ENCODE measurements at regions not wholly inside any gene's neighbourhood (a gene's known extent, or its start where the extent isn't known, plus 50 kb on each side); places are given as distances from the start of the nearest gene placed in this dataset.

- DNase-seq = no peak
Measured at GRCh38 chr5:155307229-155307628, 293.7 kb downstream of the KIF4B start.

- DNase-seq = no peak
Measured at GRCh38 chr5:155308289-155308688, 294.7 kb downstream of the KIF4B start.

GRCh38 chr5:155309021-155309746 is 295.6 kb downstream of the KIF4B start:
- no peak for DNase-seq

- no peak for DNase-seq
Measured at GRCh38 chr5:155311721-155312120, 298.2 kb downstream of the KIF4B start.

DNA sequence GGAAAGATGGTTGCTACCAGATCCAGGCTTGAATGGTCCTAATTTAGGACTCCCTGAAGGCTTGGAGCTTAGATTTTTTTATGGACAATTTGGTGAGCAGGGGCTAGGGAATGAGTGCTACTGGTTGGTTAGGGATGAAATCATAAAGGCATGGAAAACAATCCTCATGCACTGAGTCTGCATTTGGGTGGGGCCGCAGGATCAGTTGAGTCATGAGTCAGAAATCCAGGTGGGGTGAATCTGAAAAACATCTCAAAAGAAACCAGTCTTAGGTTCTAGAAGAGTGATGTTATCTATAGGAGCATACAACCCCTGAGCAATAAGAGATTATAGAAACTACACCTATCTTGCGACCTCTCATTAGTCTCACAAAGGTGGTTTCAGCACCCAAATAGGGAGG is 300.0 kb downstream of the KIF4B start:
- DNase-seq = no peak

- DNase-seq = no peak
Measured at GRCh38 chr5:155316070-155316714, 302.6 kb downstream of the KIF4B start.

GRCh38 chr5:155332618-155333017 is 319.1 kb downstream of the KIF4B start:
- no peak for DNase-seq

DNA sequence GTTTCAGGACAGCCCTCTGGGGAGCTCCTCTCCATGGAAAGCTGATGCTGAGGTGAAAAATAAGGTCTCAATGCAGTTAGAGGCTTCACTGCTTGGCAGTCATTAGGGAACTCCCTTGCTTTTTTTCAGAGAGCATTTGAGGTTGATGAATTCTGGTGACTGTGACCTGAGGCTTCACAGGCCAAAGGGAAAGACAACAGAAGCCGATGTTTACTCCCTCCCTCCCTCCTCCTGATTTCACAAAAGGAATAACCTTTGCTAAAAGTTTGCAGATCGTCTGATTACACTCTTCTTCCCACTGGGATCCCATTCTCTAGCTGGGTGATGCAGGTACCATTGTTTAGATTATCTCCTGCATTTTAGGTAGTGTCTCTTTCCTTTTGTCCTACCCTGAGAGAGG is 329.4 kb downstream of the KIF4B start:
- DNase-seq = no peak

DNA sequence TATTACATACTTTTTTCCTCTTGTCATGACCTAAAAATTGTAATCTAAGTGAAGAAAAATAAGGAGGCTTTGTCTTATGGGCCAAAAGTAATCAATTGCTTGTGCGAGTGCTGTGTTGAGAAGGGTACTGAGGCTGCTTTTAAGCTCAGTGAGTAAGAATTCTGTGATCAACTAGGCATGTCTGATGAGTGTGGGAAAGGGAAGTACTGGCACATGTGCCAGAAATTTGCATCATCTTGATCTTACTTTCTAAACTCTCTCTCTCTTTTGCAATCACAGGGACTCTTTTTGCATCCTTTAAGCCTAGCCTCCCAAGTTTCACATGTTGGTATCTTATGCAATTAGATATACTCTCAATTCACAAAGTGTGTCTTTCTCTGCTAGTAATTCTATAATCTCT is 329.9 kb downstream of the KIF4B start:
- no peak for DNase-seq

GRCh38 chr5:155353231-155353630 is 339.7 kb downstream of the KIF4B start:
- DNase-seq = no peak

GRCh38 chr5:155366096-155366495 is 352.5 kb downstream of the KIF4B start:
- DNase-seq = no peak

- DNase-seq = no peak
Measured at GRCh38 chr5:155367841-155368240, 354.3 kb downstream of the KIF4B start.

DNA sequence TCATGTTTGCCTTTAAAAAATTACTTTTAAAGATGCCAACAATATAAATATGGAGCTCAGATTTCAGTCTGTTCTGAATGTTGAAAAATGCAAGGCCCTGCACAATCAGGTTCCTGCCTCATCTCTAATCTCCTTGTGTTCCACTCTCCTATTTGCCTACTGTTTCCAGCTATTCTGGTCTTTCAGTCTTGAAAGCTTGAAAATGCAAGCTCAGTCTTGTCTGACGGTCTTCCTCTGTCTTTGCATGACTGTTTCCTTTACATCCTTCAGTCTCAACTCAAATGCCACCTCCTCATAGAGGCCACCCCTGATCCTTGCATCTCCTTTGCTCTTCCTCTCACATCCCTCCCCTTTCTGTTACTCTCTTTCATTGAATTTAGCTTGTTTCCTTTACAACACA is 354.9 kb downstream of the KIF4B start:
- DNase-seq = no peak

- no peak for DNase-seq
Measured at GRCh38 chr5:155380480-155380879, 366.9 kb downstream of the KIF4B start.

- no peak for DNase-seq
Measured at GRCh38 chr5:155381654-155382053, 368.1 kb downstream of the KIF4B start.

GRCh38 chr5:155389498-155389897 is 375.9 kb downstream of the KIF4B start:
- DNase-seq = no peak

DNA sequence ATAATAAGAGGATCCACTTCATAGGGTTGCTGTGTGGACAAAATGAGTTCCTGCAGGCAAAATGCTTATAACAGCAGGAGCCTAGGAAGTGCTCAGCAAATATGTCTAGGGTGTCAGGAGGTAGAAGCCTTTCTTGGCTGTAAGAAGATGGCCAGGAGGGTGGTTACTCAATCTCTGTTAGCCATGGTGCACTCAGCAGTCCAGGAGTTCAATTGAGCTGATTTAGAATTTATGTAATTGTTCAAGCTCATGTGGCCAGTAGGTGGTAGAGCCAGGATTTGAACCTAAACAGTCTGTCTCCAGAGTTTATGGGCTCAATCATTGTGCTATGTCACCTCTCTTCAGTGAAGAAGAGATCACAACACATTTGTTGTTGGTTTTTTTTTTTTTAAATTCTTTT is 381.2 kb downstream of the KIF4B start:
- no peak for DNase-seq

DNA sequence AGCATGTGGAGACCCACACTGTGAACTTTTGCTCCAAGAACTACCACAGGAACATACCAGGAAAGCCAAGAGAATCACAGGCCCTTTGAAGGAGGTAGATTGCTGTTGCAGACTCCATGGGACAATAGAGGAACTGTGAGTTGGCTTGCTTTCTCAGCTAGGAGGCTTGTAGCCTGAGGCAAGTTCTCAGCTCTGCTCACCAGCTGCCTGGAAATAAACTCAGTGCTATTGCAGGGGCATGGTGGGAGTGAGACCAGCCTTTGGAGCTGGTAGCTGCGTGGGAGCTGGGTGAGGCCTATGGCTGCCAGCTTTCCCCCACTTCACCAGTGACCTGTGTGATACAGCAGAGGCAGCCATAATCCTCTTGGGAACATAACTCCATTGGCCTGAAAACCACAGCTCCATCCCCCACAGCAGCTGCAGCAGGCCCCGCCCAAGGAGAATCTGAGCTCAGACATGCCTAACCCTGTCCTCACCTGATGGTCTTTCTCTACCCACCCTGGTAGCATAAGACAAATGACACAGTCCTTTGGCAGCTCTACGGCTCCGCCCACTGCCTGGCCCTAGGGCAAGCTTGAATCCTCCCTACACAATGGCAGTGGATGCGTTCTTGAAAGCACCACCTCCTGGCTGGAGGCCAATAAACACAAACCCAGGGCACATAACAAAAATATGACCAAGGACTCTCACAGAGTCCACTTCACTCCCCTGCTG is 389.5 kb downstream of the KIF4B start:
- DNase-seq = peak; percentile 4

DNA sequence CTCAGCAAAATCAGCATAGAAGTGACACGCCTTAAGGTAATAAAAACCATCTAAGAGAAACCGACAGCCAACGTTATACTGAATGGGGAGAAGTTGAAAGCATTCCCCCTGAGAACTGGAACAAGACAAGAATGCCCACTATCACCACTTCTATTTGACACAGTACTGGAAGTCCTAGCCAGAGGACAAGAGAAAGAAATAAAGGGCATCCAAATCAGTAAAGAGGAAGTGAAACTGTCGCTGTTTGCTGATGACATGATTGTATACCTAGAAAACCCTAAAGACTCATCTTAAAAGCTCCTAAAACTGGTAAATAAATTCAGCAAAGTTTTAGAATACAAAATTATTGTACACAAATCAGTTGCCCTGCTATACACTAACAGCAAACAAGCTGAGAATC is 393.3 kb downstream of the KIF4B start:
- DNase-seq = no peak

DNA sequence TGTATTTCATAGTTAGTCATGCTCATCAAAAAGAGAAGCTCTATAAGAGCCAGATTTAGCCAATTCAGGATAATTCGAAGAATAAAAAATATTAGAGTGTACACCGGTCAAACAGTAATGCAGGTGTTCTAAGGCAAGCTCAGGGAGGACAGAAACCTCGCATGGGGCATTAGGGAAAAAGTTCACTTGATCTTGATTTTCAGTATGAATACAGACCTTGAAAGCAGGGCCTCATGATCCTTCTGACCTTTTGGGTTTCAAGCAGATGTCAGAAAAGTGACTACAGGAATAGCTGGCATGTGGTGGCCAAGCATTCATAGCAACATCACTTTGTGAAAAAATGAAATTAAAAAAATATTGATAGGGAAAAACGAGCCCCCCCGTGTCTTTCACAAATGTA is 394.9 kb downstream of the KIF4B start:
- DNase-seq = no peak

- DNase-seq = no peak
Measured at GRCh38 chr5:155416765-155417164, 403.2 kb downstream of the KIF4B start.

DNA sequence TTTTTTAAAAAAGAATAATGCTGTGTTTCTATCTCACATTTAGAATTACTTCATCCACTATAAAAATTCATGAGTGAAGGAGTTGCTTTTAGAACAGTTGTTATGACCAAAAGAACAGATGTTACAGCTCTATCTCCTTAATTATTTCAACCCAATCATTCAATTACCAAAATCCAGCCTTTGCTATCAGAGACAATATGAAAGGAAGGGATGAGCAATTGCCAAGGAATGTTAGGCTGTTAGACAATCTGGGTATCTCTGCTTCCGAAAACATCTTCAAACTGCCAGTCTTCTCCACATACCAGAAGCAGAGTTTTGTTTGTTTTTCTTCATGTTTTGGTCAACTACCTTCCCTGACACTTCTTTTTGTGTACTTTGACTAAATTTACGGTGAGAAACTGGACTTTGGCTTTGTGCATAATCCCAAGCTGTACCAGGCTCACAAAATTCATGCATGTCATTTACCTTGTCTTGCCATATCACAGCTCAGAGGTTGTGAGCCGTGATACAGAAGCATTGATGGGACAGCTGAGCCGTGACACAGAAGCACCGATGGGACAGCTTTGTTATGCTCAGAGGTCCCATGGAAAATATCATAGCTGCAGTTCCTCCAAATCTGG is 405.5 kb downstream of the KIF4B start:
- DNase-seq = no peak

- no peak for DNase-seq
Measured at GRCh38 chr5:155430192-155430591, 416.6 kb downstream of the KIF4B start.

GRCh38 chr5:155434267-155434666 is 420.7 kb downstream of the KIF4B start:
- DNase-seq = no peak
